Renal cortex interstitium (tissue), 11 donors: ENCODE measurements at regions not wholly inside any gene's neighbourhood (a gene's known extent, or its start where the extent isn't known, plus 50 kb on each side); places are given as distances from the start of the nearest gene placed in this dataset.

Experiments
- DNase-seq, 11 donors: peaks; one replicate each; pipeline ENCODE4 v3.0.0-alpha.2; 2013; ENCODE audit warnings: low read depth in 9 of 11, low spot score in 4 of 11; ENCODE audit errors: extremely low read depth in 1 of 11

DNA sequence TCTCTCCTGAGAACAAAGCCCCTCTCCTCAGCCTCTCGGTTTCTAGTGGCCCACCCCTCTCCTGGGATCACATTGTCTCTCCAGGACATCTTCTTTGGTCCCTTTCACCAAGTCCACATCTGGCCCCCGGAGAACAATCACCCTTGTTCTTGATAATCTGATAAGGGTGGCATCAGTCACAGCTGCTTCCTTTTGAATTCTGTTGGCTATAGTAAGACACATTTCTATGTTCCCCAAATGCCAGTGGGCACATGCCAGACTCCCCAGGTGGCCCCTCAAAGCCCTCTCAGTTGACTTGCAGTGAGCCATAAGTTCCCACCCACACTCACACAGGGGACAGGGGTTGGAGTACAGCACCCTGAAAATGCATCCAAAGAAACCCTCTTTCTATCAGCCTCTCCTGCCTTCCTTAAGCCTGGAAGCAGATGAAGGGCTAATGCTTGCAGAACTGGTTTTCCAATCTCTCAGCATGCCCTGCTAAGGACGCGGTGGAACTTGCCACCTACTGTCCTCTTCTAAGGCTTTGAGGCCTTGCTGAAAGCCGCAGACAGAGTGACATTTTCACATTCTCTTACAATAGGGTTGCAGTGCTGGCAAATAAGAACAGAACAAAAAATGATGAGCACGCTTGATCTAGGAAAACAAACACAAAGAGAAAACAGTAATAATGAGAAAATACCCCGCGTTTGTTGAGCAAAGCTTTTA is 101.3 kb upstream of the SLCO3A1 start:
- DNase-seq, result no peak

DNA sequence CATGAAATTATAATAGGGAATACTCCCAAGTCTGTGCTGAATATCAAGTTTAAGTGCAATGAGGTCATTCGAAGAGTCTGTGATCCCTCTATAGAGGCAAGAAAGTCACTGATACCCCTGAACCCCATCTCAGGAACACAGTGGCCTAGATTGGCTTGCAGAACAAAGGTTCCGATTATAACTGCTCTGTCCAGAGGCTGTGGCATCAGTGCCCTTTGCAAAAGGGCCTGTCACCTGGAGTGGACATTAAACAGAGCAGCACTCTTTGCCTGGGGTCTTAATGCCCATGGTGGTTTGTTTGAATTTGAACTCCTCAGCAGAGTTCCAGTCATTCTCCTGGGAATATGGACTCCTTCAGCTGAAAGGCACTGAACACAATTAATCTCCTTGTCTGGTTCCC is 93.9 kb upstream of the SLCO3A1 start:
- DNase-seq, result no peak

DNA sequence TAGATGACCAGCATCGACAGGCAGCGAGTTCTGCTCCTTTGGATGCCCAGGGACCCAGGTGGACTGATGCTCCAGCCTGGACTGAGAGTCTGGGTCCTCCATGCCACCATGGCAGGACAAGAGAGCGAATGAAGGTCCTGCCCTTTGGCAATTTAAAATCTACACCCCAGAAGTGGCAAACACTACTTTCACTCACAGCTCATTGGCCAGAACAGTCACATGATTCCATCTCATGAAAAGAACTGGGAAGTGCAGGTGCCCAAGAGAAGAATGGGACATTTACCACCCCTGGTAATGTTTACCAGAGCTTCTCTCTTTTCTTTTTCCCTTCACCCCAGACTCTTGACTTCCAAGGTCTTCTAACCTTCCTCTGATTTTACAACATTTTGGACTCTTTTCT is 87.8 kb upstream of the SLCO3A1 start:
- no peak for DNase-seq

DNA sequence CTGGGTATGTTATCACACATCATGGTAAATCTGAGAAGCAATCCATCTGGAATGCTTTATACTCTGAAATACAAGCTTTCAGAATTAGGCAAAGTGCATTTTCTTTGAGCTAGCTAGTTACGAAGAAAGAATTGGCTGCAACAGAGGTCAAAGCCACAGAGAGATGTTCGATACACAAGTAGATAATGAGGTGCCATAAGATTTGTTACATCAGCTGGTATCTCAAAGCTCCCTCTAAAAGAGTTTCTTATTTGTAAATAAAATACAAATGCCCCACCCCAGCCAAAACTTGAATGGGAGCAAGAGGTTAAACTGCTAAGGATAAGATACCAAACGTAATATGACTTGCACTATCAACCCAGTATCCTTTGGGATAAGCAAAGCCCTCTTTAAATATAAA is 84.0 kb upstream of the SLCO3A1 start:
- DNase-seq, result no peak

DNA sequence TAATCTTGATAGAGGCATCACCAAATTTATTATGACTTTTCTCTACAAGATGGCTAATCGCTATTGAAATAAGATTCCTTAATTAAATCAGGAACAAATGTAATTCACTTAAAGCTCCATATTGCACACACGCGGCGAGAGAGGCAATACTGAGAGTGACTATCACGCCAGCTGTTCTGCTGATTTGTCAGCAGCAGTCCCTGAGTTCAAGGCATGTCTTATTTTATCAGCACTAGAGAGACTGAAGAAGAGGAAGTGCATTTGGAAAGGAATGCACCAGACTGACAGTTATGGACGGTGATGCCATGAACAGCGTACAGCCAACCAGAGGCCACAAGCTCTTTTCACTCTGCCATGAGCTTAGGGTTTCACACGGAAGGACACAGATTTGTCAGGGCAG is 83.6 kb upstream of the SLCO3A1 start:
- no peak for DNase-seq

DNA sequence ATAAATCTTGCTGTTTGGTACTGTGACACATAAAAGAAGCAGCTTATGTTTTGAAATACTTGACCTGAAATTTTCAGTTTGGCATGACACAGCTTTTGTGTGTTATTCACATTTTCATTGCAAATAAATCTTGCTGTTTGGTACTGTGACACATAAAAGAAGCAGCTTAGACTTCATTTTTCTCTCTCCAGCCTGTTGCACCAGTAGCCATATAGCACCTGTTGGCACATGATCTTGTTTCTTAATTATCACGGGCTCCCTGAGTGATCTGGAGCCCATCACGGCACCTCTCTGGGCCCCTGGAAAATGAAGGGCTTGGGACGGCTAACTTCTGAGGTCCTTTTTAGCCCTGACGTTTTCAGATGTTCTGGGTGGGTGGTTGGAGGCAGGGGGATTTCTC is 77.4 kb upstream of the SLCO3A1 start:
- no peak for DNase-seq

DNA sequence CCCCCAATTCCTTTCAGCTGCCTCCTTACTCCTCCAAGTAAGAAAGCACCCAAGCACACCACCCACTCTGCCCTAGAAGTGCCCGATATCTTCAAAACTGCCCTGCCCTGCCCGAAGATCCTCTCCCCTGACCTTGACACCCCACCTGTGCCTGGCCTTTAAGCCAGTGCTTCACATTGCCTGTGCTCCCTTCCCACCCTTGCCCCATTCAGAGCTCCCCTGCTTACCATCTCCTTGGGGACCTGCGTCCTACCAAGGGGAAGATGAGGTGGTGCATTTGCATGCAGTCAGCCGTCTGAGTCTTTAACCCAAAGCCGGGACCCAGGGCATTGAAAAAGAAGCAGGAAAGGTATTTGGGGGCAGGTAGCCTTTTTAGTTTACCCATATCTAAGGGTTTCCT is 73.5 kb upstream of the SLCO3A1 start:
- DNase-seq, result no peak

DNA sequence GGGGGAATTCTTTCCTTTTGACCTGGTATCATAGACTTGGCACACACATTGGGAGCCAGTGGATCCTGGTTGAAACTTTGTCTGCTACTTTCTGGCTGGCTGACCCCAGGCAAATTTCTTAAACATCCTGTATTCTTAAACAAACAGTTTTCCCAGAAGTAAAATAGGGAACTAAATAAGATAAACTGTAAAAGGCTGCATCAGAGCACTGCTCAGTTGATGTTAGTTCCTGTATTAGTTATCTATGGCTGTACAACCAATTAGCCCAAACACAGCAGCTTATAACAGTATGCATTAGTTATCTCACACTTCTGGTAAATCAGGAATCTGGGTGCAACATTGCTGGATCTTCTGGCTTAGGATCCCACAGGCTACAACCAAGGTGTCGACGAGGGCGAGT is 73.1 kb upstream of the SLCO3A1 start:
- no peak for DNase-seq

DNA sequence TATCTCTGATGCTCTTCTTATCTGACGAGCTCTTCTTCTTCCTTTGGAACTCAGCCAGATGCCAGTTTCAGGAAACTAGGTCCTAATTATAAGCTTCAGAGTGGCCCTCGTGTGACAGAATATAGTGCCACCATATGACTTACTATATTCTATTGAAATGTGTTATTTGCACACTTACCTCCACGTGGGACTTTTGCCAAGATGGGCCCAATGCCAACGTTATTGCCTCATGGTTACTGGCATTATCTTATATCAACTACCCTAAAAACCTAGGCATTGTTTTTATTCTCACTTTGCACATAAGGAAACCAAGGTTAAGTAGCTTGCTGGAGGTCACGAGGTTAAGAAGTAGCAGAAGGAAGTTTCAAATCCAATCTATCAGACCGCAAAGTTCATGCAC is 71.3 kb upstream of the SLCO3A1 start:
- no peak for DNase-seq

DNA sequence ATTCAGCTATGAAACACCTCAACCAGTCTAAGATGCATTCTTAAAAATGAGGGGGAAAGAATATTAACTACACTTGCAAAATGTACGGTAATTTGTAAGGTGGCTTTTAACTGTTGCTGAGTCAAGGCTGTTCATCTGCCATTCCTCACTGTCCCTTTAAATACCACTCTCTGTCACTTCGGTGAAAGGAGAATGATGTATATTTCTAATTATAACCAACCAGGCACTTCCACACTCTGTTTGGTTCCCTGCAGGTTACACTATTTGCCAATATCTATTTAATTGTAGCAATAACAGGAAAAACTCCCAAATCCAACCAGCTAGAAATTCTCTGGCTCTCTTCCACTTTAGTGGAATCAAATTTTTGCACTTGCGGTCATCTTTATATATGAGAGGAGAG is 70.5 kb upstream of the SLCO3A1 start:
- no peak for DNase-seq

DNA sequence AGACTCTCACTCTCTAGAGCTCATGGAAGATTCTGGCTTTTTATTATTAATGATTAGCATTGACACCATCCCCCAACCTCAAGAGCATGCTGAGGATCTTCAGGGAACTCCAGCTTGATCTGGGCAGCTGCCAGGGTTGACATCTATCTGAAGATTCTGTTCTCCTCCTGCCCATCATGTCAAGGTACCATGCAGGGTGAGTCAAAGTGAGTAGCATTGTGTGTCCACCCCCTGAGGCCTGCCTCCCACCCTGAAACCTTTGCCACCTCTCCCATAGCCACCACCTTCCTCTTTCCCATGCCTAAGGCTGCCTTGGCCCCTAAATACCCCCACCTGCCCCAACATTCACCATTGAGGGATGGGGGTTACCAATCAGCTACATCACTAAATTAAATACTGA is 70.1 kb upstream of the SLCO3A1 start:
- DNase-seq, result no peak

DNA sequence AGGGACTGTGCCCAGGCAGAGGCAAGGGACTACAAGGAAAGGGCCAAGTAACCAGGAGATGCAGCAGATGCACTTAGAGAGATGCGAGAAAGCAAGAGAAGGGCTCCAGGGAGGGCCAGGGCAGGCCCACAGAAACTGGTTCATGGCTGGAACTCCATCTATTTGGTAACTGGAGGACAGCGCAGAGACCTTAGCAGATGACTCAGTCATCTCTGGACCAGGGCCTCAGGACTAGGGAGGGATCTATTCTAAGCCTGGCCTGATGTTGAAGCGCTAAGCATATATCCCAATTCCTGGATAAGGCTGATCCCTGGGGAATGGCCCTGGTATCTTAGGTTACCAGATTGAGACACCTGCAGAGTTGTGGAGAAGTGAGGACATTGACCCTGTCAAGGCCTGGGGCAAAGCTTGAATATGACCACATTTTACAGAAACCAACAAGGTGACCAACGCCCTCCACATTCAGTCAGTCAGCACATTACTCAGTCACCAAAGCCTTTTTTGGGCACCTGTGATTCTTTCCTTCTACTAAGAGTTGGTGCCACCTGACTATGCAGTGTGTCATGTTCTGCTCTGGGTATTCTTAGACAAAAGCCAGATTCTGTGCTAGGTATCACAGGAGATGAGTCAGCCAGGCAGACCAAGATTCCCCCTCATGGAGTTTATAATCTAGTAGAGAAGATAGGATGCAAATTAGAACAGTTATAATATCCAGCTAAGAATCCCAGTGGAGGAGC is 68.4 kb upstream of the SLCO3A1 start:
- DNase-seq, result no peak

DNA sequence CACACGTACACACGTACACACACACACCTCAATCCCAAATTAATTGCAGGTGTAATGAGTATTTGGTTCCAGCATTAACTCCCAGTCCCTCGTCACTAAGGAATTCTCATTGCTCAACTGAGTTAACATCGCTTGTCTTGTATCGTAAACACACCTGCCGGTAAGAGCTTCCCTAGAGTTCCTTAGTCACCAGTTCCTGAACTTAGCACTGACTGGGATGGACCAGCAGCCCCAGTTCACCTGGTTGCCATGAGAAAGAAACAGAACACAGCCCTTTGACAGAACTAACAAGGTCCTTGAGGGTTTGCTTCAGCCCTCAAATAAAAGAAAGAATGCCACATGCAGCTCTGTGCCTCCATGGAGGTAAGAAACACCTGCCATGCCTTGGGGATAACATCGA is 66.3 kb upstream of the SLCO3A1 start:
- DNase-seq, result no peak

DNA sequence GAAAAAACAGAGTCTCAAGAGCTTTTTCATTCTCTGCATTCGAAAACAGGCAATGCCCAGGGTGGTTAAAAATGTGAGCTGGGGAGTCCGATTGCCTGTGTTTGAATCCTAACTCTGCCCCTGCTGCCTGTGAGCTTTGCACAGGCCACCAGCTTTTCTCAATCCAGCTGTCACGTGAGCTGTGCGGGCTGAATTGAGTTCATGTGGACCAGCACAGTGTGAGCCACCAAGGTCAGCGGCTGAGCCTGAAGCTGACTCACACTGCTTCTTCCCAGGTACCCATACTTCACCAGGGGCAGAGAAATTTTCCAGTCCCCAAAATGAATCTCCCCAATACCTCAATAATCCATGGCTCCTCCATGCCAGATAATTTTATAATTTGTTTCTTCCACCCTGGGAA is 64.4 kb upstream of the SLCO3A1 start:
- DNase-seq, result no peak

DNA sequence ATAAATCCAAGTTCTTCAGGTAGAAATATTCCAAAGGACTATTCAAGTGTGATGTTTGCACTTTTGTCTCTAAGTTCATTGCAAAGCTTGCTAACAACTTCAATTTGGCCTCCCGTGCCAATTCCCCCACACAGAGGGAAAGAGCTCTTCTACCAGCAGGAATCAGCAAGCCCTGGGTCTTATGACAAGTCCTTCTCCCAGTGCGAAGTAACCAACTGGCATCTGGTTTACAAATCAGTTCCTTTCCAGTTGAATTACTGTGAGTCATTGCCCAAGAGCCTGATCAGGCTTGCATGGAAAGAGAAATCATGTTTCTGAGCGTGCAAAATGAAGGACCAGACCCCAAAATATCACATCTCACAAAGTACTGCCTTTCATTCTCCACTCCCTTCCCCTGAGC is 62.7 kb upstream of the SLCO3A1 start:
- no peak for DNase-seq

DNA sequence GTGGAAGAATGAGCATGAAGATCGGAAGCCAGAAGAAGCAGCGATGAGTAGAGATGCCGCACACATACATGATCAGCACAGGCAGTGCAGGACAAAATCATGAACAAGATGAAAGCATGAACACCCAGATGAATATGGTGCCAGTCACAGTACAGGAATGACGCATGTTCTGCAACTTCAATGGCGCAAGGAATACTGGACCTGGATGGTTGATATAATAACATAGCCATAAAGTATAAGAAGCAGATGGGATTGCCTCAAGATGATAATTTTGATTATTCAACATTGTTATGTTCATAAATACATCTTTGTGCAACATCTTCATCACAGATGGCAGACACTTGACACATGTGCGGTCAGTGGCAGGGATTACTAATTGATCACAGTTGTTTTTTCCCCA is 59.7 kb upstream of the SLCO3A1 start:
- DNase-seq, result no peak

DNA sequence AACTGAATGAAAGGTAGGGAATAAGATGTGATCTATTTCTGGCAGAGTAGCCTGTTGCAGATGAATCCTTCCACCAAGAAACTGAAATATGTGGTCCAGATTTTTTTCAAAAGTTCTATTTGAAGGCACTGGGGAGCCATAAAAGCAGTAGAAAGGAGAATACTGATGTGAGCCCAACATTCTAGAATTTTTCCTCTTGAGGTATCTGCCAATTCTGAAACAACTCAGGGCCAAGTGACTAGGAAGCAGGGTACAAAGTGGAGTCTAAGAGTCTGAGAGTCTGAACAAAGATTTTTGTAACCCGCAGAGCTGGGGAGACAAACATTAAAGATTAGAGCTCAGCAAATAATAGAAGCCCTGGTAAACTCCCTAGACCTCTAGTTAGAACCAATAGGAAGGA is 58.3 kb upstream of the SLCO3A1 start:
- no peak for DNase-seq

DNA sequence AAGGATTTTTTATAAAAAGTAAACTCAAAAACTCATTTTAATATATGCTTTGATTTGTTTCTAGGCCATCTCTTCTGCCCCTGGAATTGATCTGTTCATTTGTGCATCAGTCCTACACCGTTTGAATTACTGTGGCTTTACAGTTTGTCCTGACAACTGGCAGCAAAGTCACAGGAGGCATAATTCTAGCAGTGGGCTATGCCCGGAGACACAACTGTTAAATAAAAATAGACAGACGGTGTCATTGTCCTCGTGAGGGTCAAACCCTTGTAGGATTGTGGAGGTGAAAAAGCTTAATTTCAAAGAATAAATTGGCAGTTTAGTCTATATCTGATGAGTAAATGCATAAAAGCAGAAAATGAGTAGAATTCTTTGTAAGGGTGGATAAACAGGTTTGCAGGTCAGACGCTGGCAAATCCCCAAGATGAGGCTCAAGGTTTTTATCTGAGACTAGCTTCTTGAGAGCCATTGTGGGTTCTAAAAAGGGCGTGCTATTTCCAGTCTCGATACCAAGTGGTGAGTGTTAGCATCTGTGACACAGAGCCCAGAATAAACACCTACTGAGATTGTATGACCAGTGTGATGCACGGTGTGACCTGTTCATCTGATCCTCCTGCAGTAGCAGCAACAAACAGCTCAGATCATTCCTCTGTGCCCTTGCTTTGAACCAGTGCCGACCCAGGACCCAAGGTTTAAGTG is 51.5 kb upstream of the SLCO3A1 start:
- DNase-seq, result no peak

DNA sequence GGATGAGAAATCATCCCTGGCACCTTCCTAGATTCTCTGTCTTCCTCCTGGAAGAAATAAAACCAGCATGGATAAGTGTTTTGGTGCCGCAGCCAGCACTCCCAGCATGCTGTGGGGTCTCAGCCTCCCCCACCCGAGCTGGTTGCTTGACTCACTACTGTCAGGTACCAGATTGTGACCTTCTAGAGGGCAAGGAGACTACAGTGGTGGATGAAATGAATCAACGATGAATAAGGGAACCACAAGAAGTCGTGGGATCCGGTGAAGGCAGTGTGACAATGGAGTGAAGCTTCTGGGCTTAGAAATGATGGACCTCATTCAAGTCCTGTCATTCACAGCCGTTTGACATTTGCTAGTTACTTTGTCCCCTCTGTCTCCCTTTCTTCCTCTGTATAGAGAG is 50.2 kb upstream of the SLCO3A1 start:
- DNase-seq, result no peak
